GM18498 (cell line): ENCODE measurements at regions not wholly inside any gene's neighbourhood (a gene's known extent, or its start where the extent isn't known, plus 50 kb on each side); places are given as distances from the start of the nearest gene placed in this dataset.

Experiments
- ATAC-seq: cut with Tn5 transposase; IDR thresholded peaks from one replicate; pipeline ENCODE4 v1.9.1; 2021; ENCODE audit warnings: mild to moderate bottlenecking, moderate library complexity; ENCODE audit not compliant: unreplicated experiment

GRCh38 chr14:66056926-66057552 is 429.1 kb upstream of the CCDC196 start:
- ATAC-seq, result no peak

GRCh38 chr14:66065188-66065587 is 421.0 kb upstream of the CCDC196 start:
- no peak for ATAC-seq

- no peak for ATAC-seq
These were observed 419.0 kb upstream of the CCDC196 start for GRCh38 chr14:66066981-66067776.

- no peak for ATAC-seq
These were observed 417.1 kb upstream of the CCDC196 start for GRCh38 chr14:66069036-66069435.

GRCh38 chr14:66069830-66070541 is 416.2 kb upstream of the CCDC196 start:
- no peak for ATAC-seq

GRCh38 chr14:66070542-66071319 is 415.4 kb upstream of the CCDC196 start:
- peak; percentile 62 for ATAC-seq

- ATAC-seq, result no peak
These were observed 413.7 kb upstream of the CCDC196 start for GRCh38 chr14:66072190-66073084.

- ATAC-seq, result no peak
These were observed 411.6 kb upstream of the CCDC196 start for GRCh38 chr14:66074537-66074936.

- ATAC-seq, result no peak
These were observed 410.0 kb upstream of the CCDC196 start for GRCh38 chr14:66076176-66076575.

- no peak for ATAC-seq
These were observed 408.2 kb upstream of the CCDC196 start for GRCh38 chr14:66078006-66078405.

- ATAC-seq, result no peak
These were observed 404.4 kb upstream of the CCDC196 start for GRCh38 chr14:66081594-66082376.

GRCh38 chr14:66085224-66085623 is 400.9 kb upstream of the CCDC196 start:
- ATAC-seq, result no peak

GRCh38 chr14:66085665-66086064 is 400.5 kb upstream of the CCDC196 start:
- ATAC-seq, result no peak

- ATAC-seq, result no peak
These were observed 398.9 kb upstream of the CCDC196 start for GRCh38 chr14:66087231-66087630.

- ATAC-seq, result no peak
These were observed 397.5 kb upstream of the CCDC196 start for GRCh38 chr14:66088656-66089055.

GRCh38 chr14:66092206-66092605 is 394.0 kb upstream of the CCDC196 start:
- no peak for ATAC-seq

- no peak for ATAC-seq
These were observed 393.4 kb upstream of the CCDC196 start for GRCh38 chr14:66092748-66093147.

- no peak for ATAC-seq
These were observed 392.0 kb upstream of the CCDC196 start for GRCh38 chr14:66094001-66094727.

GRCh38 chr14:66099451-66099850 is 386.7 kb upstream of the CCDC196 start:
- ATAC-seq, result peak; percentile 17
